C4-2B (cell line): ENCODE measurements at regions not wholly inside any gene's neighbourhood (a gene's known extent, or its start where the extent isn't known, plus 50 kb on each side); places are given as distances from the start of the nearest gene placed in this dataset.

Source experiments
- CTCF ChIP-seq: fragments of 450-650 bp; conservative IDR thresholded peaks from 2 replicates; pipeline ENCODE4 v1.5.1; 2017; ENCODE audit warnings: mild to moderate bottlenecking
- ZFX ChIP-seq: fragments of 450-650 bp; IDR thresholded peaks from 2 replicates; pipeline ENCODE4 v1.6.1; 2017

- TF ChIP-seq CTCF, result no peak
- no peak for TF ChIP-seq ZFX
Measured at GRCh38 chr14:29030121-29030520, 263.5 kb downstream of the FOXG1 start.
